Gastrocnemius medialis (tissue), 4 donors: ENCODE measurements at regions not wholly inside any gene's neighbourhood (a gene's known extent, or its start where the extent isn't known, plus 50 kb on each side); places are given as distances from the start of the nearest gene placed in this dataset.
A peak's percentile ranks its signal among the peaks of the same experiment; 100 is the strongest.

Experiments
- ATAC-seq, 2 donors: fragments of 150-250 bp; one replicate each; pipeline ENCODE4 v1.9.1; 2016
- DNase-seq, 2 donors: peaks; one replicate each; pipeline ENCODE4 v3.0.0-alpha.2; 2019
- H3K27ac ChIP-seq, 4 donors: fragments of 200-600 bp; sonication (generic); 1 replicate in 1 of 4; 2 replicates in 3 of 4; pipeline ENCODE4 v1.5.1; 2016 to 2018; ENCODE audit warnings: mild to moderate bottlenecking in 2 of 4, moderate library complexity in 1 of 4
- H3K27me3 ChIP-seq, 3 donors: fragments of 200-600 bp; sonication (generic) in 2 of 3; 1 replicate in 1 of 3; 2 replicates in 2 of 3; pipeline versions ENCODE4 v1.5.1 to v1.6.0; 2016 to 2019; ENCODE audit warnings: mild to moderate bottlenecking in 1 of 3, moderate library complexity in 1 of 3
- H3K36me3 ChIP-seq, 2 donors: fragments of 200-600 bp; sonication (generic) in 1 of 2; one replicate each; pipeline ENCODE4 v1.5.1; 2017 to 2018
- H3K4me1 ChIP-seq, 2 donors: fragments of 200-600 bp; sonication (generic) in 1 of 2; one replicate each; pipeline ENCODE4 v1.5.1; 2016 to 2017; ENCODE audit warnings: mild to moderate bottlenecking in 2 of 2
- H3K4me3 ChIP-seq, 4 donors: fragments of 200-600 bp; sonication (generic) in 3 of 4; 1 replicate in 1 of 4; 2 replicates in 3 of 4; pipeline ENCODE4 v1.5.1; 2016 to 2019; ENCODE audit warnings: mild to moderate bottlenecking in 2 of 4
- H3K9me3 ChIP-seq, 3 donors: fragments of 200-600 bp; sonication (generic) in 2 of 3; 1 replicate in 1 of 3; 2 replicates in 2 of 3; pipeline ENCODE4 v1.5.1; 2016 to 2019
- POLR2A ChIP-seq, 2 donors: fragments of 450-650 bp; IDR thresholded peaks; one replicate each; pipeline ENCODE4 v1.6.1; 2017; ENCODE audit warnings: antibody characterized with exemption in 2 of 2, mild to moderate bottlenecking in 2 of 2, moderate library complexity in 2 of 2
- in situ Hi-C, 4 donors: fragments of 200-750 bp; cut with MboI; loops; one replicate each; pipeline versions ENCODE4 v1.15.0 to v1.8.0; 2017; ENCODE audit warnings: low sequenced_read_pairs in 4 of 4
- intact Hi-C: fragments of 100-400 bp; cut with DNase I; formaldehyde crosslinking; loops from one replicate; pipeline ENCODE4 v1.15.1; 2023; ENCODE audit warnings: low total_unique reads
- TF ChIP-seq, protein P1 (sequence below), 5 experiments: fragments of 450-650 bp in 3 of 5; fragments of 200-600 bp in 2 of 5; sonication (generic) in 2 of 5; IDR thresholded peaks in 4 of 5; conservative IDR thresholded peaks in 1 of 5; 1 replicate in 4 of 5; 2 replicates in 1 of 5; pipeline ENCODE4 v1.5.1; 2016 to 2019; ENCODE audit warnings: antibody characterized with exemption in 5 of 5, mild to moderate bottlenecking in 3 of 5, moderate library complexity in 3 of 5

GRCh38 chr14:53525608-53526007 lies 372.5 kb upstream of the DDHD1 start:
- no peaks in the 10 kb centered on the region for H3K4me1 ChIP-seq
- no peaks in the 10 kb centered on the region for H3K27me3 ChIP-seq
- no peak for TF ChIP-seq POLR2A (IDR thresholded peaks at IDR 0.05)
- H3K27ac ChIP-seq = no peak overlapping the region
- H3K36me3 ChIP-seq = no peaks in the 10 kb centered on the region
- ATAC-seq = peak; percentile 69 to 81
- no peak overlapping the region for H3K4me3 ChIP-seq
- H3K9me3 ChIP-seq = no peaks in the 10 kb centered on the region
- DNase-seq = no peak
- in situ Hi-C loops = loop anchor here in 3 of 4 donors (25.0 kb wide), 2 partner anchors 662 to 812 kb away; no protein-coding TSS in a partner anchor
- intact Hi-C loops = no loop called here

DNA sequence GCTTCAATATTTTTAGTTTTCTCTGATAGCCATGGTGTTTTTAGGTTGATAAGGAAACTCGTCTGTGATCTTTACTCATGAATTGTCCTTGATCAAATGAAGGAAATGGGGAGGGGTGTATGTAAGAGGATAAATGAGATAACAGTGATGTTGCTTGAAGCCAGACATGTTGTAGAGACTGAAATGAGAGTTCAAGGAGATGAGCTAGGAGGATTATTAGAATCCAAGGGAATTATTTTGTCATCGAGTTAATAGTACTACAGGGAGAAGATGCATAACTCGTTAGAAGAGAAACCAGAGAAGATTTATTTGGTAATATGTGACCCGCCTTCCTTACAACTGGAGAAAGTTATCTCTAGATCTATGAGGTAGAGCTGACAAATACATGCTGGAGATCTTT lies 371.3 kb upstream of the DDHD1 start:
- Histone ChIP-seq H3K4me1 (no peaks in the 10 kb centered on the region), H3K9me3 (no peaks in the 10 kb centered on the region), H3K4me3 (no peak overlapping the region), H3K27me3 (no peaks in the 10 kb centered on the region), H3K36me3 (no peaks in the 10 kb centered on the region), H3K27ac (no peak overlapping the region)
- no peak for TF ChIP-seq POLR2A (IDR thresholded peaks at IDR 0.05)
- TF ChIP-seq, protein P1, sequence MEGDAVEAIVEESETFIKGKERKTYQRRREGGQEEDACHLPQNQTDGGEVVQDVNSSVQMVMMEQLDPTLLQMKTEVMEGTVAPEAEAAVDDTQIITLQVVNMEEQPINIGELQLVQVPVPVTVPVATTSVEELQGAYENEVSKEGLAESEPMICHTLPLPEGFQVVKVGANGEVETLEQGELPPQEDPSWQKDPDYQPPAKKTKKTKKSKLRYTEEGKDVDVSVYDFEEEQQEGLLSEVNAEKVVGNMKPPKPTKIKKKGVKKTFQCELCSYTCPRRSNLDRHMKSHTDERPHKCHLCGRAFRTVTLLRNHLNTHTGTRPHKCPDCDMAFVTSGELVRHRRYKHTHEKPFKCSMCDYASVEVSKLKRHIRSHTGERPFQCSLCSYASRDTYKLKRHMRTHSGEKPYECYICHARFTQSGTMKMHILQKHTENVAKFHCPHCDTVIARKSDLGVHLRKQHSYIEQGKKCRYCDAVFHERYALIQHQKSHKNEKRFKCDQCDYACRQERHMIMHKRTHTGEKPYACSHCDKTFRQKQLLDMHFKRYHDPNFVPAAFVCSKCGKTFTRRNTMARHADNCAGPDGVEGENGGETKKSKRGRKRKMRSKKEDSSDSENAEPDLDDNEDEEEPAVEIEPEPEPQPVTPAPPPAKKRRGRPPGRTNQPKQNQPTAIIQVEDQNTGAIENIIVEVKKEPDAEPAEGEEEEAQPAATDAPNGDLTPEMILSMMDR (IDR thresholded peaks at IDR 0.05 in 4 of 5, conservative IDR thresholded peaks at IDR 0.05 in 1 of 5) = no peak
- ATAC-seq (no peak), DNase-seq (no peak)
- in situ Hi-C loops (no loop called here), intact Hi-C loops (no loop called here)

DNA sequence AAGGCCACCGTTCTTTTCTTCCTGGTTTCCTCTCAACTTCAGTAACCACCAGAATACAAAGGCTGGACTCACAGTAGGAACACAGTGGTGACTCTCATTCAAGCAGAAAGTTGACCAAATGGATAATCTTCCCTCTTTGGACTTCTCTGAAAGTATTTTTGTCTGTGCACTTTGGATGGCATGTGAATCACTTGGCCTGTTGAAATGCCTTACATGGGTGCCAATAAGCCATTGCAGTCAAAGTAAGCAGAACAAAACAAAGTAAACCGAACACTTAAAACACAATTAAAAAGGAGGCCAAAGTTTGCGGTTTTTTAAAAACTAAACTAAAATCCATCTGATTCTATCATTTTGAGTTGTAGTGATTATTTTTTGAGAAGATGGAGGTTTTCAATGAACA lies 370.1 kb upstream of the DDHD1 start:
- in situ Hi-C loops = no loop called here

DNA sequence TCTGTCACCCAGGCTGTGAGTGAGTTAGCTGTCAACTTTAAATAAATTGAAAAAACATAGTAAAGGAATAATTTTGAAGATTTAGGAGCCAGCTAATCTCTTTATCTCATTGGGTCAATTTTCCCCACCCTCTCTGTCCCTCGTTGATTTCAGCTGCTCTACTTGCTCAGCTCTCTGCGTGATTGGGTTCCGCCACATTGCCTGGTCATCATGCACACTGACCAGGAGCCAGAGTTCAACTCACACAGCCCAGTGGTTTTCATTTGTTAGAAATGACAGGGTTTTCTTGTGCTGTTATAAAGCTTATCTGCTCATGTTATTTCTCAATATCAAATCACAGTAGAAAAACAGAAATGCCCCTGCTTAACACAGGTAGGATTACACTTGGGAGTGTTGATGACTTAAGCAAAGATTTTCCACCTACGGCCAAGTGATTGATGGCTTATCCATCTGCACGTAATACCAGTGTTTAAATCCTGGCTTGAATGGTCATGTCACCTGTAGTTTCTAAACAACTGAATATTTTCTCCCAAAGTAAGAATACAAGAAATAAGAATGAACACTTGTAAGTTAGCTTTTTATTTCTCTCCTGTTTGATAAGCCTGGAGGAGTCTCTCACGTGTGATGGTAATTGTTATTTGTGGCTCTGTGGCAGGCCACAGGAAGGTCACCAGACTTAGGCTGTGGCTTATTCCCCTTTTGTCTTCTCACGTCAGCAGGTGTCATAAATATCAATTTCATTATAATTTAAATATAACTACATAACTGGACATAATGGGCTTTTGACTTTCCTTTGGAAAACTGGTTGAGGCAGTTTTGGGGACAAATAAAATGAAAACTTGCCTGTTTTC lies 367.2 kb upstream of the DDHD1 start:
- in situ Hi-C loops = no loop called here
- Histone ChIP-seq H3K4me3 (no peak overlapping the region), H3K27ac (no peak overlapping the region), H3K27me3 (no peaks in the 10 kb centered on the region), H3K4me1 (no peaks in the 10 kb centered on the region), H3K36me3 (no peaks in the 10 kb centered on the region), H3K9me3 (no peaks in the 10 kb centered on the region)
- ATAC-seq (no peak), DNase-seq (no peak)
- TF ChIP-seq, protein P1 (IDR thresholded peaks at IDR 0.05 in 4 of 5, conservative IDR thresholded peaks at IDR 0.05 in 1 of 5) = no peak
- no peak for TF ChIP-seq POLR2A (IDR thresholded peaks at IDR 0.05)
- intact Hi-C loops = no loop called here

More for the DNA sequence above, 370.1 kb upstream of the DDHD1 start:
- Histone ChIP-seq H3K27ac (no peak overlapping the region), H3K4me3 (no peak overlapping the region), H3K36me3 (no peaks in the 10 kb centered on the region), H3K27me3 (no peaks in the 10 kb centered on the region), H3K4me1 (no peaks in the 10 kb centered on the region), H3K9me3 (no peaks in the 10 kb centered on the region)
- intact Hi-C loops = no loop called here
- peak in 1 of 2 donors; percentile 47 for ATAC-seq
- no peak for DNase-seq
- TF ChIP-seq POLR2A (IDR thresholded peaks at IDR 0.05) = no peak
- TF ChIP-seq, protein P1 (IDR thresholded peaks at IDR 0.05 in 4 of 5, conservative IDR thresholded peaks at IDR 0.05 in 1 of 5) = no peak

DNA sequence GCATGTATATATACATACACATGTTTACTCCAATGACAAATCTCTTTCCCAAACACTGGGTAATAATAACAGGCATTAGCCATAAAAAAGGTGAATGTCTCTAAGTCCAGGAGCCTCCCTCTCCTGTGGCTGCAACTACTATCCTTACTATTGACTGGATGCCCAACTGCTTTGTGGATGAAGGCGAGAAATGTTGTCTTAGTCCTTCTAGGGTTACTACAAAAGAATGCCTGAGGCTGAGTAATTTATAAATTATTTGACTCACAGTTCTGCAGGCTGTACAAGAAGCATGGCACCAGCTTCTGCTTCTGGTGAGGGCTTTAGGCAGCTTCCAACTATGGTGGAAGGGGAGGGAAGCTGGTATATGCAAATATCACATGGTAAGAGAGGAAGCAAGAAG lies 366.0 kb upstream of the DDHD1 start:
- intact Hi-C loops = no loop called here
- in situ Hi-C loops = no loop called here
- DNase-seq (no peak), ATAC-seq (no peak)
- Histone ChIP-seq H3K36me3 (no peaks in the 10 kb centered on the region), H3K27ac (no peak overlapping the region), H3K4me1 (no peaks in the 10 kb centered on the region), H3K4me3 (no peak overlapping the region), H3K9me3 (no peaks in the 10 kb centered on the region), H3K27me3 (no peaks in the 10 kb centered on the region)
- TF ChIP-seq POLR2A (IDR thresholded peaks at IDR 0.05) = no peak
- TF ChIP-seq, protein P1 (IDR thresholded peaks at IDR 0.05 in 4 of 5, conservative IDR thresholded peaks at IDR 0.05 in 1 of 5) = no peak
